ENCODE measurements at regions not wholly inside any gene's neighbourhood (a gene's known extent, or its start where the extent isn't known, plus 50 kb on each side); places are given as distances from the start of the nearest gene placed in this dataset.
A peak's percentile ranks its signal among the peaks of the same experiment; 100 is the strongest.
"Not testable (repeated sequence)": the region's sequence is repeated elsewhere in the genome, so short reads cannot be mapped to it uniquely, and the experiment has no call there.

GRCh38 chr5:44943647-44944046, 134.9 kb downstream of the MRPS30 start:
- DNase-seq = no peak

- no peak for DNase-seq
These were observed 137.0 kb downstream of the MRPS30 start for GRCh38 chr5:44945743-44946142.

GRCh38 chr5:44949687-44950086, 140.9 kb downstream of the MRPS30 start:
- DNase-seq = no peak

- DNase-seq = no peak
These were observed 142.6 kb downstream of the MRPS30 start for GRCh38 chr5:44951371-44951770.

GRCh38 chr5:44952376-44952775, 143.6 kb downstream of the MRPS30 start:
- DNase-seq = peak; percentile 81

- DNase-seq = no peak
These were observed 144.3 kb downstream of the MRPS30 start for GRCh38 chr5:44953078-44953477.

GRCh38 chr5:44958943-44959454, 150.3 kb downstream of the MRPS30 start:
- DNase-seq = not testable (repeated sequence)

- DNase-seq = no peak
These were observed 161.1 kb downstream of the MRPS30 start for GRCh38 chr5:44969825-44970224.

- not testable (repeated sequence) for DNase-seq
These were observed 162.2 kb downstream of the MRPS30 start for GRCh38 chr5:44970963-44971362.

- no peak for DNase-seq
These were observed 166.1 kb downstream of the MRPS30 start for GRCh38 chr5:44974813-44975212.

GRCh38 chr5:44981708-44982107, 173.0 kb downstream of the MRPS30 start:
- DNase-seq = no peak

- no peak for DNase-seq
These were observed 174.3 kb downstream of the MRPS30 start for GRCh38 chr5:44983006-44983405.

- DNase-seq = no peak
These were observed 178.3 kb downstream of the MRPS30 start for GRCh38 chr5:44987026-44987425.

GRCh38 chr5:44991693-44992092, 182.9 kb downstream of the MRPS30 start:
- no peak for DNase-seq

GRCh38 chr5:44993286-44993685, 184.5 kb downstream of the MRPS30 start:
- no peak for DNase-seq

GRCh38 chr5:44997506-44997905, 188.8 kb downstream of the MRPS30 start:
- no peak for DNase-seq

GRCh38 chr5:45007102-45007501, 198.4 kb downstream of the MRPS30 start:
- DNase-seq = not testable (repeated sequence)

- no peak for DNase-seq
These were observed 208.8 kb downstream of the MRPS30 start for GRCh38 chr5:45017568-45017967.

- DNase-seq = no peak
These were observed 220.8 kb downstream of the MRPS30 start for GRCh38 chr5:45029553-45029952.

GRCh38 chr5:45035991-45036390, 227.2 kb downstream of the MRPS30 start:
- no peak for DNase-seq

- DNase-seq = no peak
These were observed 229.2 kb downstream of the MRPS30 start for GRCh38 chr5:45037927-45038326.

- peak; percentile 42 for DNase-seq
These were observed 229.7 kb downstream of the MRPS30 start for GRCh38 chr5:45038366-45038987.

GRCh38 chr5:45042283-45042682, 233.5 kb downstream of the MRPS30 start:
- DNase-seq = no peak

- no peak for DNase-seq
These were observed 248.8 kb downstream of the MRPS30 start for GRCh38 chr5:45057564-45057963.

- no peak for DNase-seq
These were observed 252.0 kb downstream of the MRPS30 start for GRCh38 chr5:45060724-45061123.
